NCI-H2227 (cell line): ENCODE measurements at regions not wholly inside any gene's neighbourhood (a gene's known extent, or its start where the extent isn't known, plus 50 kb on each side); places are given as distances from the start of the nearest gene placed in this dataset.
"Not testable (repeated sequence)": the region's sequence is repeated elsewhere in the genome, so short reads cannot be mapped to it uniquely, and the experiment has no call there.

ENCODE experiments used
- DNase-seq: peaks from one replicate; lab custom pipeline; 2025; ENCODE audit not compliant: unreplicated experiment; lab: John Stamatoyannopoulos, UW

- no peak for DNase-seq
Observed at GRCh38 chr11:122604621-122605020, 50.9 kb upstream of the UBASH3B start.

- DNase-seq, result no peak
Observed at GRCh38 chr11:122601141-122602125, 54.1 kb upstream of the UBASH3B start.

GRCh38 chr11:122600290-122600689 lies 55.2 kb upstream of the UBASH3B start:
- no peak for DNase-seq

GRCh38 chr11:122599434-122599833 lies 56.1 kb upstream of the UBASH3B start:
- DNase-seq, result no peak

GRCh38 chr11:122598971-122599370 lies 56.6 kb upstream of the UBASH3B start:
- DNase-seq, result no peak

- DNase-seq, result no peak
Observed at GRCh38 chr11:122597511-122597910, 58.0 kb upstream of the UBASH3B start.

- DNase-seq, result no peak
Observed at GRCh38 chr11:122594986-122595645, 60.4 kb upstream of the UBASH3B start.

- DNase-seq, result no peak
Observed at GRCh38 chr11:122593473-122594420, 61.8 kb upstream of the UBASH3B start.

- no peak for DNase-seq
Observed at GRCh38 chr11:122592641-122593040, 62.9 kb upstream of the UBASH3B start.

- no peak for DNase-seq
Observed at GRCh38 chr11:122584670-122585069, 70.9 kb upstream of the UBASH3B start.

- peak; percentile 29 for DNase-seq
Observed at GRCh38 chr11:122580071-122580470, 75.5 kb upstream of the UBASH3B start.

- no peak for DNase-seq
Observed at GRCh38 chr11:122578171-122578825, 77.2 kb upstream of the UBASH3B start.

GRCh38 chr11:122572592-122572991 lies 82.9 kb upstream of the UBASH3B start:
- no peak for DNase-seq

- no peak for DNase-seq
Observed at GRCh38 chr11:122563761-122564160, 91.8 kb upstream of the UBASH3B start.

GRCh38 chr11:122559734-122560382 lies 95.7 kb upstream of the UBASH3B start:
- no peak for DNase-seq

GRCh38 chr11:122559218-122559617 lies 96.3 kb upstream of the UBASH3B start:
- not testable (repeated sequence) for DNase-seq

- not testable (repeated sequence) for DNase-seq
Observed at GRCh38 chr11:122557163-122557562, 98.4 kb upstream of the UBASH3B start.

- DNase-seq, result peak; percentile 76
Observed at GRCh38 chr11:122556605-122557004, 98.9 kb upstream of the UBASH3B start.

GRCh38 chr11:122538060-122538459 lies 117.5 kb upstream of the UBASH3B start:
- DNase-seq, result no peak

GRCh38 chr11:122524898-122525297 lies 130.6 kb upstream of the UBASH3B start:
- no peak for DNase-seq
